ENCODE measurements at regions not wholly inside any gene's neighbourhood (a gene's known extent, or its start where the extent isn't known, plus 50 kb on each side); places are given as distances from the start of the nearest gene placed in this dataset.
A peak's percentile ranks its signal among the peaks of the same experiment; 100 is the strongest.

- WGBS, 4 donors: 30 to 56% (median 39%) methylated on average over 1 of the region's 1 CpG
- Histone ChIP-seq H3K4me3 (no peak overlapping the region), H3K27me3 (no peaks in the 10 kb centered on the region), H3K9me3 (no peaks in the 10 kb centered on the region), H3K4me1 (no peaks in the 10 kb centered on the region), H3K36me3 (no peaks in the 10 kb centered on the region), H3K27ac (no peak overlapping the region)
- DNase-seq (no peak), ATAC-seq (peak in 2 of 4 donors; percentile 41 to 88)
- intact Hi-C loops (cut with DNase I): no loop called here
- TF ChIP-seq CTCF (IDR thresholded peaks at IDR 0.05) (no peak), POLR2A (IDR thresholded peaks at IDR 0.05) (no peak)
Measured at GRCh38 chr4:12324965-12325364, 896.3 kb upstream of the HS3ST1 start.

DNA sequence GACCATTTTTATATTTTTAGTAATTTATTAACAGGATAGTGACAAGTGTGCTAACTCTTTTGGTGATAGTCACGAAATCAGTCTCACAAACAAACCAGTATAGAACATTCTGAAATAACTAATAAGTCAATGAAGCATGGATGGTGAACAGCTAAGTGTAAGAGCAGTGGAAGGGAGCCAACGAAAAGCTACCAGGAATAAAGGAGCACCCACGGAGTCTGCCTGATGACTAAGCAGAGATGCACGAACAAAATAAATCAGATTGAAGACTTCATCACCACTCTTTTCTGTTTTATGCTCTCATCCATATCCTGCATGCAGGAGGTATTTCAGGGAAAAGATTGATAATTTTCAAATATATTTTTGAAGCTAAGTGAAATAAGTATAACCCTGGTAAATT, 891.1 kb upstream of the HS3ST1 start:
- Histone ChIP-seq H3K27me3 (no peaks in the 10 kb centered on the region), H3K4me3 (no peak overlapping the region), H3K27ac (no peak overlapping the region), H3K9me3 (no peaks in the 10 kb centered on the region), H3K36me3 (no peaks in the 10 kb centered on the region), H3K4me1 (no peaks in the 10 kb centered on the region)
- no peak for ATAC-seq
- intact Hi-C loops (cut with DNase I): no loop called here
- 41 to 71% (median 52%) methylated on average over 4 of the region's 4 CpGs for WGBS, 4 donors
- TF ChIP-seq CTCF (IDR thresholded peaks at IDR 0.05) (no peak), POLR2A (IDR thresholded peaks at IDR 0.05) (no peak)
- no peak for DNase-seq

DNA sequence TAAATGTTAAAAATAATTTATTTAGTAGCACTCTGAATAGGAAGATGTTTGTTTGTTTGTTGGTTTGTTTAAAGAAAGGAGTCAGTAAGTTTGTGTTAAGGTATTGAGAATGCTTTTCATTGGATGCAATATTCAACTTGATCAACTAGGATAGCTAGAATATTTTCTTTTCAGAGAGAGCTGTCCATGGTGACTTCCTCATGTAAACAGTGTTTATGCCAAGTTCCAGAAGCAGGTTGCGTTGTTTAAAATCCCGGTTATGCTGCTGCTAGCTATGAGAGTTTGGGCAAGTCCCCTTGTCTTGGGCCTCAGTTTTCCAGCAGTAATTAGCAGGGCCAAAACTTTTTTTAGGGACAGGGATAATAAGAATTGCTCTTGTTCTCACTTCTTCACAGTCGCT, 876.2 kb upstream of the HS3ST1 start:
- H3K27me3 ChIP-seq: no peaks in the 10 kb centered on the region
- TF ChIP-seq POLR2A (IDR thresholded peaks at IDR 0.05): no peak
- no peak for TF ChIP-seq CTCF (IDR thresholded peaks at IDR 0.05)
- ATAC-seq: no peak
- H3K36me3 ChIP-seq: no peaks in the 10 kb centered on the region
- WGBS, 4 donors: 48 to 75% (median 59%) methylated on average over 3 of the region's 3 CpGs
- H3K9me3 ChIP-seq: no peaks in the 10 kb centered on the region
- no peak overlapping the region for H3K27ac ChIP-seq
- intact Hi-C loops (cut with DNase I): no loop called here
- DNase-seq: no peak
- no peak overlapping the region for H3K4me3 ChIP-seq
- H3K4me1 ChIP-seq: no peaks in the 10 kb centered on the region

DNA sequence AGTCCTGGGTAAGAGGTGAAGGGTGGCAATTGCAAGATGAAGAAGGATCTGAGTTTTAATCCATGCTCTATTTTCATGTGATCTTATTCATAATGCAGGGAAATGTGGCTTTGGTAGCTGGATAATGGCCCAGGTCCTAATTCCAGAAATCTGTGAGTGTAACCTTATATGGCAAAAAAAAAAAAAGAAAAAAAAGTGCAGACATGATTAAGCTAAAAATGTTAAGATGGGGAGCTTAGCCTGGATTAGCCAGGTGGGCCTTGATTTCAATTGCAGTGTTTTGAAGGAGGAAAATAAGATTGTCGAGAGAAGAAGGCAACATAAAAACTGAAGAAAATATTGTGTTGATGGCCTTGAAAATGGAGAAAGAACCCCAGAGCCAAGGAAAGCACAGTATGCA, 867.7 kb upstream of the HS3ST1 start:
- DNase-seq: no peak
- no peak for TF ChIP-seq CTCF (IDR thresholded peaks at IDR 0.05)
- no peak for TF ChIP-seq POLR2A (IDR thresholded peaks at IDR 0.05)
- Histone ChIP-seq H3K4me3 (no peak overlapping the region), H3K4me1 (no peaks in the 10 kb centered on the region), H3K27me3 (no peaks in the 10 kb centered on the region), H3K27ac (no peak overlapping the region), H3K36me3 (no peaks in the 10 kb centered on the region), H3K9me3 (no peaks in the 10 kb centered on the region)
- ATAC-seq: no peak
- intact Hi-C loops (cut with DNase I): no loop called here
- 82 to 88% (median 85%) methylated on average over 1 of the region's 1 CpG for WGBS, 4 donors

Measured in heart left ventricle (tissue), 16 donors.